ENCODE measurements at regions not wholly inside any gene's neighbourhood (a gene's known extent, or its start where the extent isn't known, plus 50 kb on each side); places are given as distances from the start of the nearest gene placed in this dataset.

DNA sequence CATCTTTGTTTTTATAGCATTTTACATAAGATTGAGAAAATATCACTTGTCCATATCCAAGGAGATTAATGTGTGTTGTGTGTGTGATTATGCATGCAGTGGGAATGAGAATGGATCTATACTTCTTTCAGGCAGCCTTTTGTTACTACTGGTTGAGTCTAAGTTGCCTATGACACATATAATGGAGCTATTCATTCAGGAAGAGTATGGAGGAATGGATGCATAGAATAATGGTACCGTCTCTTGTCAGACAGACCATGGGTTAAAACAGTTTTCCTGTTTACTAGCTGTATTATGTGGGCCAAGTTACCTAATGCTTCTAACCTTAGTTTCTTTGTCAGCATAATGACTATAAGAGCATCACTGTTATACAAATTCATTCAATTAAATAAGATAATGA, 155.4 kb upstream of the KYNU start:
- TF ChIP-seq, protein P1, sequence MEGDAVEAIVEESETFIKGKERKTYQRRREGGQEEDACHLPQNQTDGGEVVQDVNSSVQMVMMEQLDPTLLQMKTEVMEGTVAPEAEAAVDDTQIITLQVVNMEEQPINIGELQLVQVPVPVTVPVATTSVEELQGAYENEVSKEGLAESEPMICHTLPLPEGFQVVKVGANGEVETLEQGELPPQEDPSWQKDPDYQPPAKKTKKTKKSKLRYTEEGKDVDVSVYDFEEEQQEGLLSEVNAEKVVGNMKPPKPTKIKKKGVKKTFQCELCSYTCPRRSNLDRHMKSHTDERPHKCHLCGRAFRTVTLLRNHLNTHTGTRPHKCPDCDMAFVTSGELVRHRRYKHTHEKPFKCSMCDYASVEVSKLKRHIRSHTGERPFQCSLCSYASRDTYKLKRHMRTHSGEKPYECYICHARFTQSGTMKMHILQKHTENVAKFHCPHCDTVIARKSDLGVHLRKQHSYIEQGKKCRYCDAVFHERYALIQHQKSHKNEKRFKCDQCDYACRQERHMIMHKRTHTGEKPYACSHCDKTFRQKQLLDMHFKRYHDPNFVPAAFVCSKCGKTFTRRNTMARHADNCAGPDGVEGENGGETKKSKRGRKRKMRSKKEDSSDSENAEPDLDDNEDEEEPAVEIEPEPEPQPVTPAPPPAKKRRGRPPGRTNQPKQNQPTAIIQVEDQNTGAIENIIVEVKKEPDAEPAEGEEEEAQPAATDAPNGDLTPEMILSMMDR (conservative IDR thresholded peaks at IDR 0.05; ENCODE audit: control insufficient read depth, insufficient read depth, low read depth, low read length), result no peak
- no peak for DNase-seq (ENCODE audit: low read depth)
- H3K4me3 ChIP-seq (ENCODE audit: control insufficient read depth, low read depth, low read length), result no peak overlapping the region

DNA sequence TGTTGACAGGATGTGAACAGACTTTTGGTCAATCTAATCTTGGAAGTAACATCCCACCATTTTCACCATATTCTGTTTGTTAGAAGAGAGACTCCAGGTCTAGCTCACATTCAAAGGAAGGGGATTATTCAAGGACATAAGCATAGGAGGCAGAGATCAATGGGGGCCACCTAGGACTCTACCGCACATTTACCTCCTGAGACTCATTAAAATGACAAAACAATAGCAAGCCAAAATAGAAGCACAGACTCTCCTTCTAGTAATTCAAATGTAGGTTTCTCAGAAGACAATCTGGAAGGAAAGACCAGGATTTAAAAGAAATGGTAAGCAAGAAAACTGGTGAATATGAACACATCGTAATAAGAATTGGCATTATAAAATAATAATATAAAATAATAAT, 156.4 kb upstream of the KYNU start:
- H3K4me3 ChIP-seq (ENCODE audit: control insufficient read depth, low read depth, low read length), result no peak overlapping the region
- TF ChIP-seq, protein P1 (conservative IDR thresholded peaks at IDR 0.05; ENCODE audit: control insufficient read depth, insufficient read depth, low read depth, low read length), result no peak
- DNase-seq (ENCODE audit: low read depth), result no peak

DNA sequence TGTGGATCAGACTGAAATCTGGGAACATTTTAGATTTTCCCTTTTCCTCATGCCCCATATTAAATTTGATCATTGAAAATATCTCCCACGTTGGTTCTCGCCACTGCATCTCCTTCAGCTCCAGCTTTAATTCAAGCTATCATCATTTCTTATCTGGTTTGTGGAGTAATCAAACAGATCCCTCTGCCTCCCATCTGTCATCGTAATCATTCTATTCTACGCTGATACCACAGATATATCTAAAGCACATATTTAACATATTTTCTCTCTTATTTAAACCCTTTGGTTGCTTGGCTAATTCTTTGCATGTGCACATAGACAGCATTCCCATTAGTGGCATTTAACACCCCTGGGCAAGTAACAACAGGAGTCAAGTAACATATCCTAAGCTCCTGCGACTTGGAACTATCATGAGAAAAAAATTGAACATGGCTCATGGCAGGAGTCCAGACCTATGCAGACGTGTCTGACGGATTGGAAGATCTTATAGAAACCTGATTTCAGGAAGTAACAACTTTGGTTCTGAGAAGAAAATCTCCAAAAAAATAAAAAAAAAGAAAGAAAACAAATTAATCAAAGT, 158.8 kb upstream of the KYNU start:
- H3K4me3 ChIP-seq (ENCODE audit: control insufficient read depth, low read depth, low read length), result no peak overlapping the region
- no peak for DNase-seq (ENCODE audit: low read depth)
- TF ChIP-seq, protein P1 (conservative IDR thresholded peaks at IDR 0.05; ENCODE audit: control insufficient read depth, insufficient read depth, low read depth, low read length), result no peak

DNA sequence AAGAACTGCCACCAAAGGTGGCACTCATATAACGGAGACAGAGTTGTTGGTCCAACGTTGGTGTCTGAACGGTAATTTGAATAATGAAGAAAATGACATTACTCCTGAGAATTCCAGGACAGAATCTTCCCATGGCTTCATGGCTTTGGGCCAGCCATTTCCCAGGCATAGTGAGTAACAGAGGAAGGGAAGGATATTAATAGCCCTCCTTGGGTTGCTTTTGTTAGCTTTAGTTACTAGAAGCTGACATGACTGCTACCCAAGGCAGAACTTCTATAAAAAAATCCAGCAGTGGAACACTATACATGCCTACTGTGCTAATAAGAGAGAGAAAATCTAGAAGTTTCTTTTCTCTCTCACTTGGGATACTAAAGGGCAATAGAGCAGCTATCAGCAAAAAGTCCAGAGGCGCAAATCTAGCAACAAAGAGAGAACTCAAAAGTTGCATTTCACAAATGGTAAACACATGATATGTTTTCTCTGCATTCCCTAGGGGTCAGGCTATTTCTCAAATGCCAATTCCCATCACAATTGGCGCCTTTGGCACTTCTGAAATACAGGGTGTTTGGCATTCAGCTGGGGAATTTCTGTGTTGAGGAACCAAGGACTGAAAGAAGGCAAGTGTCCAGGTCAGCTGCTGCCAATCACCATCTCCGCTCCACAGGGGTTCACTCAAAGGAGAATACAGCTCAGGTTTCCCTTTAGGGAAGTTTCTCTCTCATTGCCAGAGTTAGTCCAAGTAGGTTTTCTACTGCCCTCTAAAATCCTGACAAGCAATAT, 160.8 kb upstream of the KYNU start:
- peak; percentile 34 for DNase-seq (ENCODE audit: low read depth)
- no peak overlapping the region for H3K4me3 ChIP-seq (ENCODE audit: control insufficient read depth, low read depth, low read length)
- TF ChIP-seq, protein P1 (conservative IDR thresholded peaks at IDR 0.05; ENCODE audit: control insufficient read depth, insufficient read depth, low read depth, low read length), result no peak

DNA sequence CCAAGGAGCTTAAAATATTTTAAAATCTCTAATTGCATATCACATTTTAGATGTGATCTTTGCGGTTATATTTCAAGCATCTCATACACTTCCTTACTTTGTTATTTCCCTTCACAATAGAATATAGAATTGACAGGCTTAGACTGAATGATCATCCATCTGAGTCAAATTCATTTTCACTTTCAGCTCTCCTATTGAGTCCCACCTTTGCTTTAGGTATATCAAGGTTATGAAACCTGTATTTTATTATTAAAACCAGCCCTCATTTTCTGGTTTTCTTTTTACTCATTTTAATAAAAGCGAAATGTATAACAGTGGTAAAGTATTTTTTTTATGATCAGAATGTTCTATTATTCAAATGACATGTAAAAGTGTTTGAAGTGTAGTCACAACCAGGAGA, 162.9 kb upstream of the KYNU start:
- TF ChIP-seq, protein P1 (conservative IDR thresholded peaks at IDR 0.05; ENCODE audit: control insufficient read depth, insufficient read depth, low read depth, low read length), result no peak
- no peak overlapping the region for H3K4me3 ChIP-seq (ENCODE audit: control insufficient read depth, low read depth, low read length)
- no peak for DNase-seq (ENCODE audit: low read depth)

DNA sequence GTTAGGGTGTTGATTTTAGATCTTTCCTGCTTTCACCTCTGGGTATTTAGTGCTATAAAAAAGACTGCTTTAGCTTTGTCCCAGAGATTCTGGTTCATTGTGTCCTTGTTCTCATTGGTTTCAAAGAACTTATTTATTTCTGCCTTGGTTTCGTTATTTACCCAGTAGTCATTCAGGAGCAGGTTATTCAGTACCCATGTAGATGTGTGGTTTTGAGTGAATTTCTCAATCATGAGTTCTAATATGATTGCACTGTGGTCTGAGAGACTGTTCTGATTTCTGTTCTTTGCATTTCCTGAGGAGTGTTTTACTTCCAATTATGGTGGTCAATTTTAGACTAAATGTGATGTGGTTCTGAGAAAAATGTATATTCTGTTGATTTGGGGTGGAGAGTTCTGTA, 167.1 kb upstream of the KYNU start:
- no peak for DNase-seq (ENCODE audit: low read depth)
- TF ChIP-seq, protein P1 (conservative IDR thresholded peaks at IDR 0.05; ENCODE audit: control insufficient read depth, insufficient read depth, low read depth, low read length), result no peak
- H3K4me3 ChIP-seq (ENCODE audit: control insufficient read depth, low read depth, low read length), result no peak overlapping the region
